OCI-LY1 (cell line): ENCODE measurements at regions not wholly inside any gene's neighbourhood (a gene's known extent, or its start where the extent isn't known, plus 50 kb on each side); places are given as distances from the start of the nearest gene placed in this dataset.

Experiments used
- H2AFZ ChIP-seq: fragments of 200-600 bp; sonication (generic), shearing (Covaris generic); 2 replicates; pipeline ENCODE4 v1.6.0; 2014; ENCODE audit warnings: antibody characterized with exemption, mild to moderate bottlenecking, low read length
- H3F3A ChIP-seq: fragments of 200-600 bp; sonication (generic), shearing (Covaris generic); 2 replicates; pipeline ENCODE4 v1.6.0; 2014; ENCODE audit warnings: mild to moderate bottlenecking, antibody characterized with exemption, low read length, moderate library complexity; ENCODE audit not compliant: insufficient read depth
- H3K27ac ChIP-seq: fragments of 200-600 bp; sonication (generic); 2 replicates; pipeline ENCODE4 v1.5.1; 2014; ENCODE audit warnings: low read length, mixed run types, mild to moderate bottlenecking, low read depth; ENCODE audit not compliant: poor library complexity, severe bottlenecking
- H3K27me3 ChIP-seq: fragments of 200-600 bp; sonication (generic); 2 replicates; pipeline ENCODE4 v1.6.0; 2014; ENCODE audit warnings: antibody characterized with exemption, mild to moderate bottlenecking, low read length, moderate library complexity; ENCODE audit not compliant: insufficient read depth
- H3K36me3 ChIP-seq: fragments of 200-600 bp; sonication (generic); 2 replicates; pipeline ENCODE4 v1.6.1; 2014; ENCODE audit warnings: mild to moderate bottlenecking, antibody characterized with exemption, low read length, moderate library complexity, mixed read lengths; ENCODE audit not compliant: insufficient read depth
- H3K4me1 ChIP-seq: fragments of 200-600 bp; sonication (generic); 2 replicates; pipeline ENCODE4 v1.5.1; 2014; ENCODE audit warnings: mild to moderate bottlenecking, low read length, moderate library complexity; ENCODE audit not compliant: insufficient read depth, severe bottlenecking
- H3K4me2 ChIP-seq: fragments of 200-600 bp; sonication (generic), shearing (Covaris generic); 2 replicates; pipeline ENCODE4 v1.6.1; 2014; ENCODE audit warnings: low read length
- H3K4me3 ChIP-seq: fragments of 200-600 bp; sonication (generic); 2 replicates; pipeline ENCODE4 v1.5.1; 2014; ENCODE audit warnings: low read length, low read depth, mild to moderate bottlenecking, mixed read lengths; ENCODE audit not compliant: poor library complexity, severe bottlenecking
- H3K79me2 ChIP-seq: fragments of 200-600 bp; shearing (Covaris generic); 2 replicates; pipeline ENCODE4 v1.6.1; 2016; ENCODE audit warnings: mixed run types, low read length, mixed read lengths; ENCODE audit not compliant: insufficient read depth
- H3K9ac ChIP-seq: fragments of 200-600 bp; sonication (generic), shearing (Covaris generic); 2 replicates; pipeline ENCODE4 v1.6.1; 2014; ENCODE audit warnings: mild to moderate bottlenecking, low read length, mixed read lengths
- H3K9me2 ChIP-seq: fragments of 200-600 bp; sonication (generic), shearing (Covaris generic); 2 replicates; pipeline ENCODE4 v1.6.1; 2014; ENCODE audit warnings: low read depth, mild to moderate bottlenecking, low read length, mixed read lengths
- H3K9me3 ChIP-seq: fragments of 200-600 bp; shearing (Covaris generic); 2 replicates; pipeline ENCODE4 v1.6.1; 2014; ENCODE audit warnings: low read length, mixed read lengths
- H4K20me1 ChIP-seq: fragments of 200-600 bp; sonication (generic), shearing (Covaris generic); 2 replicates; pipeline ENCODE4 v1.6.0; 2016; ENCODE audit warnings: mild to moderate bottlenecking, low read length; ENCODE audit not compliant: insufficient read depth
- CTCF ChIP-seq: fragments of 200-600 bp; sonication (generic), shearing (Covaris generic); IDR thresholded peaks from 2 replicates; pipeline ENCODE4 v1.5.1; 2017; ENCODE audit warnings: mild to moderate bottlenecking, antibody characterized with exemption, low read length, moderate library complexity, mixed read lengths
- EZH2 ChIP-seq: fragments of 200-600 bp; sonication (generic), shearing (Covaris generic); IDR thresholded peaks from 2 replicates; pipeline ENCODE4 v1.8.0; 2017; ENCODE audit warnings: borderline replicate concordance, mixed run types, mild to moderate bottlenecking, antibody characterized with exemption, low read length, moderate library complexity, mixed read lengths

DNA sequence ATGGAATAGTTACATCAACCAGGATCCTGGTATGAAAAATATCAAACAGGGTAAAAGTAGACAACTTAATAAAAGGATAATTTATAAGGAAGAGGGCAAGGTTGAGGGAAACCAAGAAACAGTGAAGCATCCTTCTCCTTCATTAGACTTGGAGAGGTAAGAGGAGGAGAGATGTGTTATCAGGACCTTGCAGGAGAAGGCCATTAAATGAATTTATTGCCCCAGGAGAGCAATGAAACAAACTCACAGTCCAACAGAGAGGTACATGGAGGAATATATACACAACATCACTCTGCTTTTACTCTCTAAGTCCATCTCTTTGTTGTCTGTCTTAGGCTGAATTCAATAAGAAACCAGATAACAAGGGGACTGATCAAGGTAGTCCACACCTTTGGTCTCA, 966.2 kb downstream of the SORCS1 start:
- no peak for TF ChIP-seq CTCF
- no peak for TF ChIP-seq EZH2
- Histone ChIP-seq H3K27ac (no peak overlapping the region), H3K9me3 (no peaks in the 10 kb centered on the region), H3K27me3 (no peaks in the 10 kb centered on the region), H2AFZ (no peak overlapping the region), H3K9me2 (no peaks in the 10 kb centered on the region), H3K36me3 (no peaks in the 10 kb centered on the region), H3K79me2 (no peaks in the 10 kb centered on the region), H3K9ac (no peak overlapping the region), H3K4me1 (no peaks in the 10 kb centered on the region), H3K4me3 (no peak overlapping the region), H3K4me2 (no peak overlapping the region), H4K20me1 (no peaks in the 10 kb centered on the region), H3F3A (no peaks in the 10 kb centered on the region)

- no peak overlapping the region for H3K9ac ChIP-seq
- H3K4me1 ChIP-seq, result no peaks in the 10 kb centered on the region
- H3K9me3 ChIP-seq, result no peaks in the 10 kb centered on the region
- H3K27ac ChIP-seq, result no peak overlapping the region
- H3K27me3 ChIP-seq, result no peaks in the 10 kb centered on the region
- no peaks in the 10 kb centered on the region for H3F3A ChIP-seq
- H4K20me1 ChIP-seq, result no peaks in the 10 kb centered on the region
- H2AFZ ChIP-seq, result no peak overlapping the region
- H3K4me3 ChIP-seq, result no peak overlapping the region
- no peaks in the 10 kb centered on the region for H3K79me2 ChIP-seq
- H3K36me3 ChIP-seq, result no peaks in the 10 kb centered on the region
- H3K9me2 ChIP-seq, result no peaks in the 10 kb centered on the region
- TF ChIP-seq CTCF (peak; percentile 62), EZH2 (no peak)
- H3K4me2 ChIP-seq, result no peak overlapping the region
Observed at GRCh38 chr10:106189292-106189691, 975.2 kb downstream of the SORCS1 start.

- no peak overlapping the region for H3K4me2 ChIP-seq
- no peaks in the 10 kb centered on the region for H4K20me1 ChIP-seq
- no peak for TF ChIP-seq EZH2
- no peak for TF ChIP-seq CTCF
- H3K9ac ChIP-seq, result no peak overlapping the region
- H3F3A ChIP-seq, result no peaks in the 10 kb centered on the region
- no peaks in the 10 kb centered on the region for H3K27me3 ChIP-seq
- no peaks in the 10 kb centered on the region for H3K4me1 ChIP-seq
- no peak overlapping the region for H3K27ac ChIP-seq
- H3K4me3 ChIP-seq, result no peak overlapping the region
- no peaks in the 10 kb centered on the region for H3K9me2 ChIP-seq
- H3K36me3 ChIP-seq, result no peaks in the 10 kb centered on the region
- no peak overlapping the region for H2AFZ ChIP-seq
- no peaks in the 10 kb centered on the region for H3K79me2 ChIP-seq
- H3K9me3 ChIP-seq, result no peaks in the 10 kb centered on the region
Observed at GRCh38 chr10:106185951-106186350, 978.6 kb downstream of the SORCS1 start.
